Left colon (tissue), 2 donors: ENCODE measurements at regions not wholly inside any gene's neighbourhood (a gene's known extent, or its start where the extent isn't known, plus 50 kb on each side); places are given as distances from the start of the nearest gene placed in this dataset.
"Not testable (repeated sequence)": the region's sequence is repeated elsewhere in the genome, so short reads cannot be mapped to it uniquely, and the experiment has no call there.

ENCODE experiments used
- ATAC-seq: fragments of 200-7000 bp; cut with Tn5 transposase; one replicate; pipeline ENCODE4 v1.9.1; 2020; ENCODE audit warnings: mild to moderate bottlenecking, moderate library complexity
- DNase-seq, 2 donors: peaks; one replicate each; pipeline ENCODE4 v3.0.0-alpha.2; 2020
- intact Hi-C, 2 donors: fragments of 100-400 bp; cut with DNase I in 1 of 2; cut with micrococcal nuclease in 1 of 2; formaldehyde crosslinking; loops; one replicate each; pipeline versions ENCODE4 v1.11.2 to v1.14.0; 2022; cut with DNase I, micrococcal nuclease
- donor health status: DM: no; HTN: no; CAD: no.
- donor health status: DM: yes; HTN: yes; CAD: no.

DNA sequence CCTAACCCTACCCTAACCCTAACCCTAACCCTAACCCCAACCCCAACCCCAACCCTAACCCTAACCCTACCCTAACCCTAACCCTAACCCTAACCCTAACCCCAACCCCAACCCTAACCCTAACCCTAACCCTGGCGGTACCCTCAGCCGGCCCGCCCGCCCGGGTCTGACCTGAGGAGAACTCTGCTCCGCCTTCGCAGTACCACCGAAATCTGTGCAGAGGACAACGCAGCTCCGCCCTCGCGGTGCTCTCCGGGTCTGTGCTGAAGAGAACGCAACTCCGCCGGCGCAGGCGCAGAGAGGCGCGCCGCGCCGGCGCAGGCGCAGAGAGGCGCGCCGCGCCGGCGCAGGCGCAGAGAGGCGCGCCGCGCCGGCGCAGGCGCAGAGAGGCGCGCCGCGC is 56.1 kb upstream of the IQSEC3 start:
- DNase-seq, ATAC-seq, intact Hi-C loops: not testable (repeated sequence)

DNA sequence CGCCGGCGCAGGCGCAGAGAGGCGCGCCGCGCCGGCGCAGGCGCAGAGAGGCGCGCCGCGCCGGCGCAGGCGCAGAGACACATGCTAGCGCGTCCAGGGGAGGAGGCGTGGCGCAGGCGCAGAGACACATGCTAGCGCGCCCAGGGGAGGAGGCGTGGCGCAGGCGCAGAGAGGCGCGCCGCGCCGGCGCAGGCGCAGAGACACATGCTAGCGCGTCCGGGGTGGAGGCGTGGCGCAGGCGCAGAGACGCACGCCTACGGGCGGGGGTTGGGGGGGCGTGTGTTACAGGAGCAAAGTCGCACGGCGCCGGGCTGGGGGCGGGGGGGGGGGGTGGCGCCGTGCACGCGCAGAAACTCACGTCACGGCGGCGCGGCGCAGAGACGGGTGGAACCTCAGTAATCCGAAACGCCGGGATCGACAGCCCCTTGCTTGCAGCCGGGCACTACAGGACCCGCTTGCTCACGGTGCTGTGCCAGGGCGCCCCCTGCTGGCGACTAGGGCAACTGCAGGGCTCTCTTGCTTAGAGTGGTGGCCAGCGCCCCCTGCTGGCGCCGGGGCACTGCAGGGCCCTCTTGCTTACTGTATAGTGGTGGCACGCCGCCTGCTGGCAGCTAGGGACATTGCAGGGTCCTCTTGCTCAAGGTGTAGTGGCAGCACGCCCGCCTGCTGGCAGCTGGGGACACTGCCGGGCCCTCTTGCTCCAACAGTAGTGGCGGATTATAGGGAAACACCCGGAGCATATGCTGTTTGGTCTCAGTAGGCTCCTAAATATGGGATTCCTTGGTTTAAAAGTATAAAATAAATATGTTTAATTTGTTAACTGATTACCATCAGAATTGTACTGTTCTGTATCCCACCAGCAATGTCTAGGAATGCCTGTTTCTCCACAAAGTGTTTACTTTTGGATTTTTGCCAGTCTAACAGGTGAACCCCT is 55.4 kb upstream of the IQSEC3 start:
- ATAC-seq: peak; percentile 38
- intact Hi-C loops, DNase-seq: not testable (repeated sequence)

- intact Hi-C loops, DNase-seq: not testable (repeated sequence)
These were observed 54.3 kb upstream of the IQSEC3 start for GRCh38 chr12:12306-12705.

GRCh38 chr12:12725-13640 is 53.6 kb upstream of the IQSEC3 start:
- DNase-seq, intact Hi-C loops, ATAC-seq: not testable (repeated sequence)

More at GRCh38 chr12:12306-12705, 54.3 kb upstream of the IQSEC3 start:
- ATAC-seq: not testable (repeated sequence)

GRCh38 chr12:13841-14240 is 52.7 kb upstream of the IQSEC3 start:
- DNase-seq, intact Hi-C loops, ATAC-seq: not testable (repeated sequence)

GRCh38 chr12:14696-15095 is 51.9 kb upstream of the IQSEC3 start:
- ATAC-seq, DNase-seq, intact Hi-C loops: not testable (repeated sequence)

- DNase-seq, ATAC-seq, intact Hi-C loops: not testable (repeated sequence)
These were observed 51.2 kb upstream of the IQSEC3 start for GRCh38 chr12:15381-15780.

DNA sequence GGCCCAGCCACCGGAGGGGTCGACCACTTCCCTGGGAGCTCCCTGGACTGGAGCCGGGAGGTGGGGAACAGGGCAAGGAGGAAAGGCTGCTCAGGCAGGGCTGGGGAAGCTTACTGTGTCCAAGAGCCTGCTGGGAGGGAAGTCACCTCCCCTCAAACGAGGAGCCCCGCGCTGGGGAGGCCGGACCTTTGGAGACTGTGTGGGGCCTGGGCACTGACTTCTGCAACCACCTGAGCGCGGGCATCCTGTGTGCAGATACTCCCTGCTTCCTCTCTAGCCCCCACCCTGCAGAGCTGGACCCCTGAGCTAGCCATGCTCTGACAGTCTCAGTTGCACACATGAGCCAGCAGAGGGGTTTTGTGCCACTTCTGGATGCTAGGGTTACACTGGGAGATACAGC is 50.5 kb upstream of the IQSEC3 start:
- DNase-seq, ATAC-seq, intact Hi-C loops: not testable (repeated sequence)

DNA sequence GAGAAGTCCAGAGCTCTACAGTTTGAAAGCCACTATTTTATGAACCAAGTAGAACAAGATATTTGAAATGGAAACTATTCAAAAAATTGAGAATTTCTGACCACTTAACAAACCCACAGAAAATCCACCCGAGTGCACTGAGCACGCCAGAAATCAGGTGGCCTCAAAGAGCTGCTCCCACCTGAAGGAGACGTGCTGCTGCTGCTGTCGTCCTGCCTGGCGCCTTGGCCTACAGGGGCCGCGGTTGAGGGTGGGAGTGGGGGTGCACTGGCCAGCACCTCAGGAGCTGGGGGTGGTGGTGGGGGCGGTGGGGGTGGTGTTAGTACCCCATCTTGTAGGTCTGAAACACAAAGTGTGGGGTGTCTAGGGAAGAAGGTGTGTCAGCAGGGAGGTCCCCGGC is 50.0 kb upstream of the IQSEC3 start:
- DNase-seq, intact Hi-C loops, ATAC-seq: not testable (repeated sequence)
